ENCODE measurements at regions not wholly inside any gene's neighbourhood (a gene's known extent, or its start where the extent isn't known, plus 50 kb on each side); places are given as distances from the start of the nearest gene placed in this dataset.
"Not testable (repeated sequence)": the region's sequence is repeated elsewhere in the genome, so short reads cannot be mapped to it uniquely, and the experiment has no call there.

DNA sequence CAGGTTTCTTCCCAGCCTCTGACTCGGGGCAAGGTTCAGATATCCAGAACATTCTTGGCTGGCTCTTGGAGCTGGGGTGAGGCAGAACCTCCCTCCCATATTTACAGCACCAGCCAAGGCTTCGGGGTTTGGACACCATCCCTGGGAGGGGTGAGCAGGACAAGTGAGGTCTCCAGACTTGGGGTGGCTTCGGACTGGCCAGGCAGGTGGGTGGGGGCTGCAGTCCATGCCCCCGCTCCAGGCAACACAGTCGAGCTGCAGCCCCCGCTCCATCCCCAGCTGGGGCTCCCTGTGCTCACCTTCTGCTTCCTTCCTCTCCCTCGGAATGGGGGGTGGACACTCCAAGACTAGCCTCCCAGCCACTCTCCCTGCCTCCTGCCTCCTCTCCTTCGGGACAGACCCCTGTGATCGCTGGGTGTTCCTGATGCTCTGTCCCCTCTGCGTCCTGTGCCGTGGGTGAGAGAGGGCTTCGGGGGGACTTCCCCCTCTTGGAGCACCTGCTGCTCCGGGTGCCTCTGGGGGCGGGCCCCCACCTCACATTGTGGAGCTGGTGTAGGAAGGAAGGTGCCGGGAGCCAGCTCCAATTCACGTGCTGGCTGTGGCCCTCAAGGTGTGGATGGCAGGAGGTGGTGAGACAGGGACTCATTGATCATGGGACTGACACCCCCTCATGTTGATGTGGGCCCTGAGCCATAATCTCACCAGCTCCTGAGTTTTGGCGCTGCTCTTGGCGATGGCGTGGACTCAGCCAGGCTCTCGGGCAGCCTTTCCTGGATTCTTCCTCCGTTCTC is 189.2 kb downstream of the SEC14L1 start:
- Histone ChIP-seq H3K27me3 (ENCODE audit: control insufficient read depth, insufficient read depth, low read length) (no peaks in the 10 kb centered on the region), H3K4me1 (ENCODE audit: control insufficient read depth, insufficient read depth, low read length) (peaks cover 66% of the 10 kb centered on the region), H3K4me3 (ENCODE audit: low read length) (no peak overlapping the region), H3K36me3 (ENCODE audit: control insufficient read depth, insufficient read depth, low read length) (no peaks in the 10 kb centered on the region), H3K9me3 (ENCODE audit: control insufficient read depth, low read length) (no peaks in the 10 kb centered on the region), H3K9ac (ENCODE audit: low read length) (no peak overlapping the region)

DNA sequence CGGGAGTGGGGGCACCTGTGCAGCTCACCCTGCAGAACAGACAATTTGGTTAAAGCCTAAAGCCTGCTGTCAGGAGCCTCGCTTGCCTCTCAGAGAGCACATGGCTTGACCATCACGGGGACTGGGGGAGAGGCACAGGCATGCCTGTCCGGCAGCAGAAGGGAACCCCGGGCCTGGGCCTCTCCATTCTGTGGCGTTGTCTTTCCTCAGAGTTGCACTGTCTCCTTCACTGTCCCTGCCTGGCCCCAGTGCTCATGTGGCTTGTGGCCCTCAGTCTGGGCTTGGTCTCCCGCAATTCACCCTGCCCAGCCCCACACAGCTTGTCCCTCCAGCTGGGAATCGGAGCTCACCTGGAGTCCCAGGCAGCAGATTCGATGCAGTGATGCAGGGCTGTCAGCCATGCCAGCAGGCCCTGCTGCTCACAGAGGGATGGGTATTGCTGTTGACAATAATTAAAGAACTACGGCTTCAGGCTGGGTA is 189.9 kb downstream of the SEC14L1 start:
- Histone ChIP-seq H3K9me3 (ENCODE audit: control insufficient read depth, low read length) (no peaks in the 10 kb centered on the region), H3K4me1 (ENCODE audit: control insufficient read depth, insufficient read depth, low read length) (peaks cover 59% of the 10 kb centered on the region), H3K36me3 (ENCODE audit: control insufficient read depth, insufficient read depth, low read length) (no peaks in the 10 kb centered on the region), H3K4me3 (ENCODE audit: low read length) (no peak overlapping the region), H3K9ac (ENCODE audit: low read length) (no peak overlapping the region), H3K27me3 (ENCODE audit: control insufficient read depth, insufficient read depth, low read length) (no peaks in the 10 kb centered on the region)

DNA sequence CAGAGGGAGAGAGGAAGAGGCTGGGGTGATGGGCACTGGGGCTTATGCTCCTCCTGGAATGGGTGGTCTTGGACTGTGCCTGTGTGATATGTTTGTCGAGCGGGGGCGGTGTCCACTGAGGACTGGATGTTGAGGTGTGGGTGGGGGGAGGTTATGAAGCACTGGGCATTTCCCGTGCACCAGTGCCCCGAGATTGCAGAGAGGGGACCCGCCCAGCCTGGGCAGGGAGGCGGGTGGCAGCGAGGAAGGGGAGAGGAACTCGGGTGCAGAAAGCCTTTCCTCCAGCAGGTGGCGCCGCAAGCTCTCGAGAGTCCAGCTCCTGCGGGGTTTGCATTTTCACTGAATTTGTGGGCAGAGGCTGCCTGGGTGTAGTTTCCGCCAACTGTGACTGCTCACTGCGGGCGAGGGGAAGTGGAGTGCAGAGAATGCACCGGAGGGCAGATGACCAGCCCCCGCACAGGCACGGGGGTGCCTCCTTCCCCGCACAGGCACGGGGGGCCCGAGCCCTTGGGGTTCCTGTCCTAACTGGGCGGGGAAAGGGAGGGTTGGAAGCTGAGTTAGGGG is 190.6 kb downstream of the SEC14L1 start:
- no peak overlapping the region for H3K9ac ChIP-seq (ENCODE audit: low read length)
- H3K36me3 ChIP-seq (ENCODE audit: control insufficient read depth, insufficient read depth, low read length) = no peaks in the 10 kb centered on the region
- H3K4me3 ChIP-seq (ENCODE audit: low read length) = no peak overlapping the region
- H3K27me3 ChIP-seq (ENCODE audit: control insufficient read depth, insufficient read depth, low read length) = no peaks in the 10 kb centered on the region
- H3K9me3 ChIP-seq (ENCODE audit: control insufficient read depth, low read length) = no peaks in the 10 kb centered on the region
- peaks cover 52% of the 10 kb centered on the region for H3K4me1 ChIP-seq (ENCODE audit: control insufficient read depth, insufficient read depth, low read length)

DNA sequence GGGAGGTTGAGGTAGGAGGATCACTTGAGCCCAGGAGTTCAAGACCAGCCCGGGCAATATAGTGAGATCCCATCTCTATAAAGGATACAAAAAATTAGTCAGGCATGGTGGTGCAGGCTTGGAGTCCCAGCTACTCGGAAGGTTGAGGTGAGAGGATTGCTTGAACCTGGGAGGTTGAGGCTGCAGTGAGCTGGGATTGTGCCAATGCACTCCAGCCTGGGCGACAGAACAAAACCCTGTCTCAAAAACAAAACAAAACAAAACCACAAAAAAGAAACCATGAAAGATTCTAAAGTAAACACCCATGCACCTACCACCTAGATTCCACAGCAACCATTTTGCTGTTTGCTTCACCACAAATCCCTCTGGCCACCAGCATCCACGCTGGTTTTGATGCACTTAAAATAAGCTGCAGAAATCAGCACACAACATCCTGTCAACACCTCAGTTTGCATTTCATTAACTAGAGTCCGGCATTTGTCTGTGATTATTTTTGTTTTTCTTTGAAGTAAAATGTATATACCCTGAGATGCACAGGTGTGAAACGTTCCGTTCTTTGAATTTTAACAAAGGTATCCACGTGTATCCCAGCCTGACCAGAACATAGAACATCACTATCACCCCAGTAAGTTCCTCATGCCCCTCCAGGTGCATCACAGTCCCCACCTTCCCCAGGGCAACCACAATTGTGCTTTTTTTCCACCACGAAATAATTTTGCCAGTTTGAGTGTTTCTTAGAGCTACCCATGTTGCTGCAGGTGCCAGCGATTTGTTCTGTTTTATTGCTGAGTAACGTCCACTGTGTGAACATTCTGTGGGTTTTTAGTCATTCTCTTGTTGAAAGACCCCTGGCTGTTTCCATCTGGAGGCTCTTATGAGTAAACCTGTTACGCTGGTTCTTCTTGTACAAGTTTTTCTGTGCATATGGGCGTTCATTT is 191.5 kb downstream of the SEC14L1 start:
- H3K27me3 ChIP-seq (ENCODE audit: control insufficient read depth, insufficient read depth, low read length) = no peaks in the 10 kb centered on the region
- no peak overlapping the region for H3K9ac ChIP-seq (ENCODE audit: low read length)
- peaks cover 43% of the 10 kb centered on the region for H3K4me1 ChIP-seq (ENCODE audit: control insufficient read depth, insufficient read depth, low read length)
- no peaks in the 10 kb centered on the region for H3K9me3 ChIP-seq (ENCODE audit: control insufficient read depth, low read length)
- H3K36me3 ChIP-seq (ENCODE audit: control insufficient read depth, insufficient read depth, low read length) = no peaks in the 10 kb centered on the region
- H3K4me3 ChIP-seq (ENCODE audit: low read length) = no peak overlapping the region

DNA sequence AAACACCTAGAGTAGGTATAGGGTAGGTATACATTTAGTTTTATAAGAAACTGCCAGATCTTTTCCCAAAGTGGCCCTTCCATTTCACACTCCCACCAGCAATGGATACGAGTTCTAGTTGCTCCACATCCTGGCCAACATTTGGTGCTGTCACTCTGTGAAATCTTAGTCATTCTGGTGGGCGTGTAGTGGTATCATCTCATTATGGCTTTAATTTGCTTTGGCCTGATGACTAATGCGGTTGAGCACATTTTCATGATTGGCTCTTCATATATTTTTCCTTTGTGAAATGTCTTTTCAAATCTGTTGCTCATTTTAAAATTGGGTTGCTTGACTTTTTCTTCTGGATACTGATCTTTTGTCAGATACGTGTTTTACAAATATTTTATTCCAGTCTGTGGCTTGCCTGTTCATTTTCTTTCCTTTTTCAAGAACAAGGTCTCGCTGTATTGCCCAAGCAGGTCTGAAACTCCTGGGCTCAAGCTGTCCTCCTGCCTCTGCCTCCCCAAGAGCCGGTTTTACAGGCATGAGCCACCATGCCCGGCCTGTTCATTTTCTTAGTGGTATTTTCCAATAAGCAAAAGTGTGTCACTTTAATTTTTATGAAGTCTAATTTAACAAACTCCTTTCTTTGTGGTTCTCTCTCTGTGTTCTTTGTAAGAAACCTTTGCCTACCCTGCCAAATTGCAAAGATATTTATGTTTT is 192.4 kb downstream of the SEC14L1 start:
- Histone ChIP-seq H3K4me1 (ENCODE audit: control insufficient read depth, insufficient read depth, low read length) (peaks cover 35% of the 10 kb centered on the region), H3K9ac (ENCODE audit: low read length) (no peak overlapping the region), H3K27me3 (ENCODE audit: control insufficient read depth, insufficient read depth, low read length) (no peaks in the 10 kb centered on the region), H3K36me3 (ENCODE audit: control insufficient read depth, insufficient read depth, low read length) (no peaks in the 10 kb centered on the region), H3K4me3 (ENCODE audit: low read length) (no peak overlapping the region), H3K9me3 (ENCODE audit: control insufficient read depth, low read length) (no peaks in the 10 kb centered on the region)

DNA sequence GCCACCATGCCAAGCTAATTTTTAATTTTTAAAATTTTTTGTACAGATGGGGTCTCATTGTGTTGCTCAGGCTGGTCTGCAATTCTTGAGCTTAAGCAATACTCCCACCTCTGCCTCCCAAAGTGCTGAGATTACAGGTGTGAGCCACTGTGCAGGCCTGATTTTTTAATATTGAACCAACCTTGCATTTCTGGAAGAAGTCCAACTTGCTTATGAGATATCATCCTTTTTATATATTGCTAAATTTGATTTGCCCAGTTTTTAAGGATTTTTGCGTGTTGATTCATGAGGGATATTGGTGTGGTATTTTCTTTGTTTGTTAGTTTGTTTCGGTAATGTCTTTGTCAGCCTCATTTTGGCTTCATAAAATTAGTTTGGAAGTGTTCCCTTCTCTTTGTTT is 196.4 kb downstream of the SEC14L1 start:
- Histone ChIP-seq H3K9me3 (ENCODE audit: control insufficient read depth, low read length) (no peaks in the 10 kb centered on the region), H3K9ac (ENCODE audit: low read length) (no peak overlapping the region), H3K36me3 (ENCODE audit: control insufficient read depth, insufficient read depth, low read length) (no peaks in the 10 kb centered on the region), H3K4me3 (ENCODE audit: low read length) (no peak overlapping the region), H3K4me1 (ENCODE audit: control insufficient read depth, insufficient read depth, low read length) (peaks cover 11% of the 10 kb centered on the region), H3K27me3 (ENCODE audit: control insufficient read depth, insufficient read depth, low read length) (no peaks in the 10 kb centered on the region)

DNA sequence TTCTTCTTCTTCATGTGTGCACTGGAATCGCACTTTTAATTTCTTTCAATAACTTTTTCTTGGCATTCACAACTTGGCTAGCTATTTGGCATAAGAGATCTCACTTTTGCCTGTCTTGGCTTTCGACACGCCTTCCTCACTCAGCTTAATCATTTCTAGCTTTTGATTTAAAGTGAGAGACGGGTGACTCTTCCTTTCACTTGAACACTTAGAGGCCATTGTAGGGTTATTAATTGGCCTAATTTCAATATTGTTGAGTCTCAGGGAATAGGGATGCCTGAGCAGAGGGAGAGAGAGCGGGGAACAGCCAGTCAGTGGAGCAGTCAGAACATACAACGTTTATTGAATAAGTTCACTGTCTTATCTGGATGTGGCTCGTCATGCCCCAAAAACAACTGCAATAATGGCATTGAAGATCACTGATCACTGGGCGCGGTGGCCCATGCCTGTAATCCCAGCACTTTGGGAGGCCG is 200.3 kb downstream of the SEC14L1 start:
- peaks cover 8% of the 10 kb centered on the region for H3K4me1 ChIP-seq (ENCODE audit: control insufficient read depth, insufficient read depth, low read length)
- no peaks in the 10 kb centered on the region for H3K9me3 ChIP-seq (ENCODE audit: control insufficient read depth, low read length)
- H3K4me3 ChIP-seq (ENCODE audit: low read length) = no peak overlapping the region
- H3K9ac ChIP-seq (ENCODE audit: low read length) = no peak overlapping the region
- H3K36me3 ChIP-seq (ENCODE audit: control insufficient read depth, insufficient read depth, low read length) = no peaks in the 10 kb centered on the region
- no peaks in the 10 kb centered on the region for H3K27me3 ChIP-seq (ENCODE audit: control insufficient read depth, insufficient read depth, low read length)

DNA sequence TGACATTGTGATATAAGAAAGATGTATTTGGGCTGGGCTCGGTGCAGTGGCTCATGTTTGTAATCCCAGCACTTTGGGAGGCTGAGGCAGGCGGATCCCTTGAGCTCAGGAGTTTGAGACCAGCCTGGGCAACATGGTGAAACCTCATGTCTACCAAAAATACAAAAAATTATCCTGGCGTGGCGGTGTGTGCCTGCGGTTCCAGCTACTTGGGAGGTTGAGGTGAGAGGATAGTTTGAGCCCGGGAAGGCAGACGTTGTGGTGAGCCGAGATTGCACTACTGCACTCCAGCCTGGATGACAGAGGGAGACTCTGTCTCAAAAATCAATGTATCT is 201.9 kb downstream of the SEC14L1 start:
- H3K4me1 ChIP-seq (ENCODE audit: control insufficient read depth, insufficient read depth, low read length); H3K9ac ChIP-seq (ENCODE audit: low read length); H3K36me3 ChIP-seq (ENCODE audit: control insufficient read depth, insufficient read depth, low read length); H3K27me3 ChIP-seq (ENCODE audit: control insufficient read depth, insufficient read depth, low read length); H3K9me3 ChIP-seq (ENCODE audit: control insufficient read depth, low read length); H3K4me3 ChIP-seq (ENCODE audit: low read length): not testable (repeated sequence)

DNA sequence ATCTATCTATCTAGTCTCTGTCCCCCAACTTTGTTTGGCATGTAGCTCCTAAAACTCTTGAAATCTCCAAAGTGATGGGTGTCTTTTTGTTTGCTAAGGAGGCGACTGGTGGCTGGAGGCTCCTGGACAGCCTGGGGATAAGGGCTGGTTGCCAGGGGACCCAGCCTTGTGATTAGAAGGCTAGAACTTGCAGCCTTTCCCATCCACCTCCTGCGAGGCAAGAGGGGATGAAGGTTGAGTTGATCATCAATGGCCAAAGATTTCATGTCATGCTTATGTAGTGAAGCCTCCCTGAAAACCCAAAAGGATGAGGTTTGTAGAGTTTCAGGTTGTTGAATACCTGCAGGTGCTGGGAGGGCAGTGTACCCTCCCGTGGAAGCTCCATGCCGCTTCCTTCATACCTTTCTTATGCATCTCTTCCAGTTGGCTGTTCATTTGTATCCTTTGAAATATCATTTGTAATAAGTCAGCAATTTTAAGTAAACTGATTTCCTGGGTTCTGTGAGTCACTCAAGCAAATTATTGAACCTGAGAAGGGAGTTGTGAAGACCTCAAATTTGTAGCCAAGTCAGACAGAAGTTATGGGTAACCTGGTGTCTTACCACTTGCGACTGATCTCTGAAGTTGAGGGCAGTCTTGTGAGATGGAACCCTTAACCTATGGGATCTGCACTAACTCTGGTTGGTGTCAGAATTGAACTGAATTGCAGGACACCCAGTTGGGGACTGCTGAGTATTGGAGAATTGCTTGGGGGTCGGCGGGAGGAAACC is 202.4 kb downstream of the SEC14L1 start:
- Histone ChIP-seq H3K9ac (ENCODE audit: low read length) (no peak overlapping the region), H3K27me3 (ENCODE audit: control insufficient read depth, insufficient read depth, low read length) (no peaks in the 10 kb centered on the region), H3K9me3 (ENCODE audit: control insufficient read depth, low read length) (no peaks in the 10 kb centered on the region), H3K4me1 (ENCODE audit: control insufficient read depth, insufficient read depth, low read length) (peaks cover 8% of the 10 kb centered on the region), H3K36me3 (ENCODE audit: control insufficient read depth, insufficient read depth, low read length) (no peaks in the 10 kb centered on the region), H3K4me3 (ENCODE audit: low read length) (no peak overlapping the region)

DNA sequence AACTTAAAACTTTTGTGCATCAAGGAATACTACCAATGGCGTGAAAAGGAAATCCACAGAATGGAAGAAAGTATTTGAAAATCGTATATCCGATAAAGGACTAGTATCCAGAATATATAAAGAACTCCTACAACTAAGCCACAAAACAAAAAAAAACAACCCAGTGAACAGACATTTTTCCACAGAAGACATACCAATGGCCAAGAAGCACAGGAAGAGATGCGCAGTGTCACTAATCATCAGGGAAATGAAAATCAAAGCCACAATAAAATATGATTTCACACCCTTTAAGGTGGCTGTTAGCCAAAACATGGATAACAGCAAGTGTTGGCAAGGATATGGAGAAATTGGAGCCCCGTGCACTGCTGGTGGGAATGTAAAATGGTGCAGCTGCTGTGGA is 203.3 kb downstream of the SEC14L1 start:
- Histone ChIP-seq H3K9me3 (ENCODE audit: control insufficient read depth, low read length) (no peaks in the 10 kb centered on the region), H3K36me3 (ENCODE audit: control insufficient read depth, insufficient read depth, low read length) (no peaks in the 10 kb centered on the region), H3K9ac (ENCODE audit: low read length) (no peak overlapping the region), H3K4me3 (ENCODE audit: low read length) (no peak overlapping the region), H3K27me3 (ENCODE audit: control insufficient read depth, insufficient read depth, low read length) (no peaks in the 10 kb centered on the region), H3K4me1 (ENCODE audit: control insufficient read depth, insufficient read depth, low read length) (peaks cover 8% of the 10 kb centered on the region)

DNA sequence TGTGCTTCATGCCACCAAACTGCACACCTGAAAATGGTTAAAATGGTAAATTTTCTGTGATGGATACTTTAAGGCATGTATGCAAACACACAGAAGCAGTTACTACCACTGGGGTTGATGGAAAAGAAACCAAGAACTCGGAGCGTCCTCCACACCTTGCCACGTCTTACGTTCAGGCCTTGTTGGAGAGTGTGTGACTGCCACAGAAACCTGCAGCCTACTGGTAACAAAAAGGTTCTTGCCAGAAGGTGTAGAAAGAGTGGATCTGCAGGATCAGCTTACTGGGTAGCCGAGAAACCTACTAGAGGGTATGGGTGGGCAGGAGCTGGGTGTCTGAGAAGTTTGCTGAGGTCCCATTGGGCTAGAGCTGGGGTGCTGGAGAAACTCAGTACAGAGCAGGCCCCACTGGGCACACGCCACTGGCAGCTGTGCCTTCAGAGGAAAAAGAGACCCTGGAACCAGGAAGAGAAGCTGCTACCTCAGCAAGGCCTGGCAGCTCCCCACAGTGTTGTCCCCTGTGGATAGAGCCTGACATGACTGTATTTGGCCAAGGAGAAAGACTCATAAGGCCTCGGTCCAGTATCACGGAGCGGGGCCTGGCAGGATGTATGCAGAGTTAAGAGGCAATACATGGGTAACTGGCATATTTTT is 204.6 kb downstream of the SEC14L1 start:
- Histone ChIP-seq H3K4me3 (ENCODE audit: low read length) (no peak overlapping the region), H3K9me3 (ENCODE audit: control insufficient read depth, low read length) (no peaks in the 10 kb centered on the region), H3K4me1 (ENCODE audit: control insufficient read depth, insufficient read depth, low read length) (peaks cover 16% of the 10 kb centered on the region), H3K27me3 (ENCODE audit: control insufficient read depth, insufficient read depth, low read length) (no peaks in the 10 kb centered on the region), H3K9ac (ENCODE audit: low read length) (no peak overlapping the region), H3K36me3 (ENCODE audit: control insufficient read depth, insufficient read depth, low read length) (no peaks in the 10 kb centered on the region)
